HCT116 (cell line): ENCODE measurements at regions not wholly inside any gene's neighbourhood (a gene's known extent, or its start where the extent isn't known, plus 50 kb on each side); places are given as distances from the start of the nearest gene placed in this dataset.

ENCODE experiments used
- ATAC-seq: fragments of 200-7000 bp; cut with Tn5 transposase; 2 replicates; pipeline ENCODE4 v1.9.1; 2020; ENCODE audit warnings: mild to moderate bottlenecking, moderate library complexity
- BruUV-seq: library from RNA; stranded (reverse); fragments of 400-500 nt; replicated peaks from 2 replicates; lab custom pipeline; 2021; lab: Mats Ljungman, UMichigan
- CTCF ChIA-PET: fragments of 300-600 bp; sonication (Branson Sonifier 250); formaldehyde crosslinking; loops from one replicate; lab custom pipeline; 2021; ENCODE audit warnings: antibody characterized with exemption; lab: Charles Lee
- POLR2A ChIA-PET: fragments of 300-600, 350-600 bp; sonication (Branson Sonifier 250); formaldehyde crosslinking; loops from one replicate; lab custom pipeline; 2021; ENCODE audit warnings: antibody characterized with exemption; lab: Charles Lee
- RAD21 ChIA-PET, 2 experiments: fragments of 300-600 bp; sonication (Branson Sonifier 250); formaldehyde crosslinking; loops; one replicate each; lab custom pipeline; 2023; ENCODE audit warnings: low total read pairs in 2 of 2; ENCODE audit not compliant: uncharacterized antibody in 2 of 2, unreplicated experiment in 2 of 2, low non-redundant PET in 1 of 2; lab: Charles Lee
- DNase-seq: peaks from one replicate; pipeline ENCODE4 v3.0.0-alpha.2; 2010; ENCODE audit warnings: low read depth, low spot score
- H2AFZ ChIP-seq: fragments of 200-600 bp; shearing (Covaris generic), sonication (generic); 2 replicates; pipeline ENCODE4 v1.6.1; 2017; ENCODE audit warnings: low read depth, mixed run types, mixed read lengths, antibody characterized with exemption, low read length; ENCODE audit not compliant: poor library complexity, severe bottlenecking
- H3K27ac ChIP-seq: 2 replicates; pipeline ENCODE4 v1.5.1; 2012; ENCODE audit warnings: low read depth, low read length
- H3K27me3 ChIP-seq: fragments of 200-600 bp; sonication (generic); 2 replicates; pipeline ENCODE4 v1.6.1; 2016; ENCODE audit warnings: mixed run types, low read length, mixed read lengths; ENCODE audit not compliant: insufficient read depth
- H3K36me3 ChIP-seq, 2 experiments: fragments of 200-500 bp in 1 of 2; fragments of 200-600 bp in 1 of 2; sonication (Bioruptor generic) in 1 of 2; sonication (generic) in 1 of 2; 2 replicates each; pipeline versions ENCODE4 v1.5.1 to v1.6.1; 2014 to 2016; ENCODE audit warnings: low read length in 2 of 2, inconsistent platforms in 1 of 2, mixed read lengths in 1 of 2, mixed run types in 1 of 2; ENCODE audit not compliant: insufficient read depth in 2 of 2, control insufficient read depth in 1 of 2
- H3K4me1 ChIP-seq, 2 experiments: fragments of 200-600 bp in 1 of 2; sonication (generic) in 1 of 2; 2 replicates each; pipeline versions ENCODE4 v1.5.1 to v1.6.1; 2012 to 2017; ENCODE audit warnings: low read length in 2 of 2, inconsistent platforms in 1 of 2, mild to moderate bottlenecking in 1 of 2, mixed read lengths in 1 of 2, mixed run types in 1 of 2, moderate library complexity in 1 of 2; ENCODE audit not compliant: insufficient read depth in 2 of 2, control insufficient read depth in 1 of 2
- H3K4me2 ChIP-seq: fragments of 200-600 bp; sonication (generic); 2 replicates; pipeline ENCODE4 v1.6.1; 2017; ENCODE audit warnings: mixed run types, low read length, mixed read lengths
- H3K4me3 ChIP-seq, 2 experiments: fragments of 200-600 bp in 1 of 2; sonication (generic) in 1 of 2; replicated peaks in 1 of 2; 2 replicates each; pipeline ENCODE4 v1.5.1; 2011 to 2016; ENCODE audit warnings: low read length in 2 of 2, control low read depth in 1 of 2, low read depth in 1 of 2, mild to moderate bottlenecking in 1 of 2, mixed read lengths in 1 of 2, mixed run types in 1 of 2
- H3K79me2 ChIP-seq: fragments of 200-600 bp; sonication (generic); 2 replicates; pipeline ENCODE4 v1.6.1; 2017; ENCODE audit warnings: mild to moderate bottlenecking, mixed run types, low read length, moderate library complexity, mixed read lengths; ENCODE audit not compliant: insufficient read depth
- H3K9ac ChIP-seq: fragments of 200-600 bp; sonication (generic); 2 replicates; pipeline ENCODE4 v1.6.1; 2016; ENCODE audit warnings: low read length, mixed read lengths
- H3K9me2 ChIP-seq: fragments of 200-600 bp; sonication (generic), shearing (Covaris generic); 2 replicates; pipeline ENCODE4 v1.6.1; 2017; ENCODE audit warnings: mixed run types, mild to moderate bottlenecking, moderate library complexity; ENCODE audit not compliant: insufficient read depth
- H3K9me3 ChIP-seq, 2 experiments: fragments of 200-500 bp in 1 of 2; fragments of 200-600 bp in 1 of 2; sonication (Bioruptor generic) in 1 of 2; sonication (generic) in 1 of 2; 2 replicates each; pipeline ENCODE4 v1.6.1; 2014 to 2017; ENCODE audit warnings: low read length in 2 of 2, mixed read lengths in 2 of 2, inconsistent platforms in 1 of 2, low read depth in 1 of 2, mild to moderate bottlenecking in 1 of 2, mixed run types in 1 of 2, moderate library complexity in 1 of 2; ENCODE audit not compliant: control insufficient read depth in 1 of 2, insufficient read depth in 1 of 2
- H4K20me1 ChIP-seq: fragments of 200-600 bp; sonication (generic), shearing (Covaris generic); 2 replicates; pipeline ENCODE4 v1.6.1; 2017; ENCODE audit warnings: mixed run types, mild to moderate bottlenecking, moderate library complexity; ENCODE audit not compliant: insufficient read depth
- CEBPB ChIP-seq: IDR thresholded peaks from 2 replicates; pipeline ENCODE4 v1.6.1; 2012; ENCODE audit warnings: low read depth
- ELF1 ChIP-seq: IDR thresholded peaks from 2 replicates; pipeline ENCODE4 v1.6.1; 2012; ENCODE audit warnings: low read depth, borderline replicate concordance
- EZH2 ChIP-seq: fragments of 200-600 bp; sonication (generic); IDR thresholded peaks from 2 replicates; pipeline ENCODE4 v1.6.1; 2017; ENCODE audit warnings: antibody characterized with exemption, mixed run types
- EZH2phosphoT487 ChIP-seq: fragments of 200-600 bp; IDR thresholded peaks from 2 replicates; pipeline ENCODE4 v1.6.1; 2018; ENCODE audit warnings: antibody characterized with exemption, borderline replicate concordance
- FOSL1 ChIP-seq: IDR thresholded peaks from 2 replicates; pipeline ENCODE4 v1.6.1; 2012; ENCODE audit warnings: low read depth
- POLR2A ChIP-seq: IDR thresholded peaks from 2 replicates; pipeline ENCODE4 v1.7.0; 2011; ENCODE audit warnings: borderline replicate concordance; ENCODE audit not compliant: insufficient read depth, insufficient read length; ENCODE audit errors: extremely low read depth
- POLR2AphosphoS5 ChIP-seq: IDR thresholded peaks from 2 replicates; pipeline ENCODE4 v1.6.1; 2011; ENCODE audit warnings: mild to moderate bottlenecking, low read depth, low read length, moderate library complexity
- SP1 ChIP-seq: IDR thresholded peaks from 2 replicates; pipeline ENCODE4 v1.6.1; 2012; ENCODE audit warnings: low read depth
- TCF7L2 ChIP-seq: IDR thresholded peaks from 2 replicates; pipeline ENCODE4 v1.7.0; 2011; ENCODE audit warnings: borderline replicate concordance, inconsistent platforms; ENCODE audit not compliant: insufficient read depth, insufficient read length; ENCODE audit errors: extremely low read depth
- YY1 ChIP-seq: IDR thresholded peaks from 2 replicates; pipeline ENCODE4 v1.6.1; 2011; ENCODE audit warnings: low read length, low read depth, moderate library complexity, mild to moderate bottlenecking; ENCODE audit not compliant: insufficient replicate concordance; ENCODE audit errors: extremely low read depth
- ZBTB33 ChIP-seq: IDR thresholded peaks from 2 replicates; pipeline ENCODE4 v1.6.1; 2011; ENCODE audit warnings: mild to moderate bottlenecking, low read length, moderate library complexity; ENCODE audit not compliant: insufficient replicate concordance; ENCODE audit errors: extremely low read depth
- ZFX ChIP-seq: fragments of 450-650 bp; IDR thresholded peaks from 2 replicates; pipeline ENCODE4 v1.6.1; 2017
- intact Hi-C: fragments of 100-400 bp; cut with micrococcal nuclease; formaldehyde crosslinking; loops from 2 replicates; pipeline ENCODE4 v1.10.0; 2022
- TF ChIP-seq, protein P1 (sequence below): IDR thresholded peaks from 2 replicates; pipeline ENCODE4 v1.6.1; 2012
- TF ChIP-seq, protein P2 (sequence below): IDR thresholded peaks from 2 replicates; pipeline ENCODE4 v1.6.1; 2012
- TF ChIP-seq, protein P3 (sequence below): IDR thresholded peaks from 2 replicates; pipeline ENCODE4 v1.6.1; 2012; ENCODE audit warnings: low read depth

- Histone ChIP-seq H4K20me1 (no peaks in the 10 kb centered on the region), H3K36me3 (no peaks in the 10 kb centered on the region), H3K9ac (no peak overlapping the region), H3K79me2 (no peaks in the 10 kb centered on the region), H3K4me1 (no peaks in the 10 kb centered on the region), H2AFZ (no peak overlapping the region), H3K9me3 (peaks cover 0 to 14% of the 10 kb centered on the region in 2 experiments; a peak in 2 of 4 replicates), H3K9me2 (no peaks in the 10 kb centered on the region), H3K4me2 (no peak overlapping the region), H3K4me3 (no peak overlapping the region), H3K27ac (no peak overlapping the region), H3K27me3 (no peaks in the 10 kb centered on the region)
- DNase-seq (no peak), ATAC-seq (no peak)
- intact Hi-C loops, result no loop called here
- POLR2A ChIA-PET, result no interaction called here
- TF ChIP-seq EZH2phosphoT487 (no peak), POLR2A (no peak)
- CTCF ChIA-PET, result no interaction called here
- RAD21 ChIA-PET, result no interaction called here
- BruUV-seq, result no TSS peak
Measured at GRCh38 chr11:98027652-98028051, 993.1 kb upstream of the CNTN5 start.

DNA sequence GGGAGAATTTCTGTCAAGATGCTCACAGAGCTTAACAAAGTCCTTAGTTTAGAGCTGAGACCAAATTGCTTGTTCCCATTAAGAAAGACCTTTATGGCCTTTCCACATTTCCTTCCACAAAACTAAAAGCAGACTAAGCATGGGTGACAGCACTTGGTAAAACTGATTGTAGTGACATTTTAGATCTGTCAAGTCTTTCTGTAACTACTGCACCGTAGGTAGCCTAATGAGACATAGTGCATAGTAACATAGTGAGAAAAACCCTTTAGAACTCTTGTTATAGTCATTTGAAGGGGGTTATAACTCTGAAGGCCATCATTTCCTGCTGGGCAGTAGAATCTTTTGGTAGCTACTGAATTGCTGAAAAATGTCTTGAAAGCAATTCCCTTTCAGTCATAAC is 990.9 kb upstream of the CNTN5 start:
- H4K20me1 ChIP-seq, result no peaks in the 10 kb centered on the region
- no peak overlapping the region for H3K4me2 ChIP-seq
- TF ChIP-seq, protein P1, sequence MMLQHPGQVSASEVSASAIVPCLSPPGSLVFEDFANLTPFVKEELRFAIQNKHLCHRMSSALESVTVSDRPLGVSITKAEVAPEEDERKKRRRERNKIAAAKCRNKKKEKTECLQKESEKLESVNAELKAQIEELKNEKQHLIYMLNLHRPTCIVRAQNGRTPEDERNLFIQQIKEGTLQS, result no peak
- TF ChIP-seq FOSL1, result no peak
- no peak for TF ChIP-seq YY1
- TF ChIP-seq POLR2A, result no peak
- TF ChIP-seq TCF7L2, result no peak
- no peak for TF ChIP-seq EZH2
- no peak for TF ChIP-seq CEBPB
- no peak for TF ChIP-seq ELF1
- TF ChIP-seq SP1, result no peak
- TF ChIP-seq, protein P2, sequence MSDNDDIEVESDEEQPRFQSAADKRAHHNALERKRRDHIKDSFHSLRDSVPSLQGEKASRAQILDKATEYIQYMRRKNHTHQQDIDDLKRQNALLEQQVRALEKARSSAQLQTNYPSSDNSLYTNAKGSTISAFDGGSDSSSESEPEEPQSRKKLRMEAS, result no peak
- TF ChIP-seq ZBTB33, result no peak
- TF ChIP-seq ZFX, result no peak
- TF ChIP-seq, protein P3, sequence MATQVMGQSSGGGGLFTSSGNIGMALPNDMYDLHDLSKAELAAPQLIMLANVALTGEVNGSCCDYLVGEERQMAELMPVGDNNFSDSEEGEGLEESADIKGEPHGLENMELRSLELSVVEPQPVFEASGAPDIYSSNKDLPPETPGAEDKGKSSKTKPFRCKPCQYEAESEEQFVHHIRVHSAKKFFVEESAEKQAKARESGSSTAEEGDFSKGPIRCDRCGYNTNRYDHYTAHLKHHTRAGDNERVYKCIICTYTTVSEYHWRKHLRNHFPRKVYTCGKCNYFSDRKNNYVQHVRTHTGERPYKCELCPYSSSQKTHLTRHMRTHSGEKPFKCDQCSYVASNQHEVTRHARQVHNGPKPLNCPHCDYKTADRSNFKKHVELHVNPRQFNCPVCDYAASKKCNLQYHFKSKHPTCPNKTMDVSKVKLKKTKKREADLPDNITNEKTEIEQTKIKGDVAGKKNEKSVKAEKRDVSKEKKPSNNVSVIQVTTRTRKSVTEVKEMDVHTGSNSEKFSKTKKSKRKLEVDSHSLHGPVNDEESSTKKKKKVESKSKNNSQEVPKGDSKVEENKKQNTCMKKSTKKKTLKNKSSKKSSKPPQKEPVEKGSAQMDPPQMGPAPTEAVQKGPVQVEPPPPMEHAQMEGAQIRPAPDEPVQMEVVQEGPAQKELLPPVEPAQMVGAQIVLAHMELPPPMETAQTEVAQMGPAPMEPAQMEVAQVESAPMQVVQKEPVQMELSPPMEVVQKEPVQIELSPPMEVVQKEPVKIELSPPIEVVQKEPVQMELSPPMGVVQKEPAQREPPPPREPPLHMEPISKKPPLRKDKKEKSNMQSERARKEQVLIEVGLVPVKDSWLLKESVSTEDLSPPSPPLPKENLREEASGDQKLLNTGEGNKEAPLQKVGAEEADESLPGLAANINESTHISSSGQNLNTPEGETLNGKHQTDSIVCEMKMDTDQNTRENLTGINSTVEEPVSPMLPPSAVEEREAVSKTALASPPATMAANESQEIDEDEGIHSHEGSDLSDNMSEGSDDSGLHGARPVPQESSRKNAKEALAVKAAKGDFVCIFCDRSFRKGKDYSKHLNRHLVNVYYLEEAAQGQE, result no peak
- TF ChIP-seq POLR2AphosphoS5, result no peak
- H3K27me3 ChIP-seq, result no peaks in the 10 kb centered on the region
- ATAC-seq (no peak), DNase-seq (no peak)
- intact Hi-C loops, result no loop called here
- H3K4me1 ChIP-seq, result no peaks in the 10 kb centered on the region
- no peaks in the 10 kb centered on the region for H3K79me2 ChIP-seq
- ChIA-PET RAD21 (no interaction called here), POLR2A (no interaction called here), CTCF (no interaction called here)
- no peak overlapping the region for H3K27ac ChIP-seq
- no TSS peak for BruUV-seq
- no peak overlapping the region for H3K4me3 ChIP-seq
- H3K36me3 ChIP-seq, result no peaks in the 10 kb centered on the region
- no peaks in the 10 kb centered on the region for H3K9me2 ChIP-seq
- no peak overlapping the region for H2AFZ ChIP-seq
- peaks cover 0 to 14% of the 10 kb centered on the region in 2 experiments; a peak in 2 of 4 replicates for H3K9me3 ChIP-seq
- no peak overlapping the region for H3K9ac ChIP-seq
